Activated B cell treated with CpG ODN at 0.5 μM for 24 hours (primary cell): ENCODE measurements at regions not wholly inside any gene's neighbourhood (a gene's known extent, or its start where the extent isn't known, plus 50 kb on each side); places are given as distances from the start of the nearest gene placed in this dataset.

Experiments
- ATAC-seq: fragments of 200-7000 bp; cut with Tn5 transposase; one replicate; pipeline ENCODE4 v1.10.0; 2021; ENCODE audit warnings: low read depth, mild to moderate bottlenecking, moderate library complexity
- CTCF ChIA-PET: fragments of 350-600 bp; sonication (Branson Sonifier 250); formaldehyde crosslinking; loops from one replicate; lab custom pipeline; 2021; ENCODE audit warnings: antibody characterized with exemption; lab: Charles Lee
- POLR2A ChIA-PET: fragments of 350-600 bp; sonication (Branson Sonifier 250); formaldehyde crosslinking; loops from one replicate; lab custom pipeline; 2021; ENCODE audit warnings: antibody characterized with exemption; lab: Charles Lee
- DNase-seq: peaks from one replicate; pipeline ENCODE4 v3.0.0; 2022
- H3K27ac Mint-ChIP-seq: one replicate; pipeline ENCODE4 v1.8.0; 2020; ENCODE audit warnings: mixed read lengths
- H3K27me3 Mint-ChIP-seq: one replicate; pipeline ENCODE4 v1.8.0; 2021; ENCODE audit warnings: mixed read lengths
- H3K36me3 Mint-ChIP-seq: one replicate; pipeline ENCODE4 v1.8.0; 2021; ENCODE audit warnings: low read depth, mixed read lengths
- H3K4me1 Mint-ChIP-seq: one replicate; pipeline ENCODE4 v1.8.0; 2021; ENCODE audit warnings: mixed read lengths
- H3K4me3 Mint-ChIP-seq: one replicate; pipeline ENCODE4 v1.8.0; 2020; ENCODE audit warnings: mild to moderate bottlenecking, mixed read lengths
- H3K9me3 Mint-ChIP-seq: one replicate; pipeline ENCODE4 v1.8.0; 2020; ENCODE audit warnings: mixed read lengths
- intact Hi-C: fragments of 100-400 bp; cut with micrococcal nuclease; formaldehyde crosslinking; loops from one replicate; pipeline ENCODE4 v1.15.1; 2024
- TF ChIP-seq, protein P1 (sequence below): fragments of 200-600 bp; IDR thresholded peaks from one replicate; pipeline ENCODE4 v1.8.0; 2022; ENCODE audit warnings: antibody characterized with exemption, mild to moderate bottlenecking

DNA sequence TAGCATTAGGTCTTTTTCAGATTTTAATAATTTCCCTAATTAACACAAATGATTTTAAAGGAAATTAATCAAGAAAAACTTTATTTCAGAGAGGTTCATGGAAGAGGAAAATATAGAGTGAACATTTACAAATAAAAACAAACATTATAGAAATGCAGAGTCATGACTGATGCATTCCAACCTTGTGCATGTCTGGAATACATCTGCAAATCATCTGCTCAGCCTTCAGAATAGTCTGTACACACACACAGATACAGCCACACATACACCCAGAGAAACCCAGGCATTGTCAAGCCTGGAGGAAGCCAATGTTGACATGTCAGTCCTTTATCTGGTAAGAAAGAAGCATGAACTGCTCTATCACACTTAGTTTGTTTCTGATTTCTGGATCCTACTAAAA is 61.3 kb upstream of the NFKB1 start:
- H3K36me3 Mint-ChIP-seq = no peaks in the 10 kb centered on the region
- ATAC-seq (no peak), DNase-seq (no peak)
- no peak overlapping the region for H3K4me3 Mint-ChIP-seq
- POLR2A ChIA-PET = no interaction called here
- CTCF ChIA-PET = no interaction called here
- no peaks in the 10 kb centered on the region for H3K9me3 Mint-ChIP-seq
- no peaks in the 10 kb centered on the region for H3K27me3 Mint-ChIP-seq
- TF ChIP-seq, protein P1, sequence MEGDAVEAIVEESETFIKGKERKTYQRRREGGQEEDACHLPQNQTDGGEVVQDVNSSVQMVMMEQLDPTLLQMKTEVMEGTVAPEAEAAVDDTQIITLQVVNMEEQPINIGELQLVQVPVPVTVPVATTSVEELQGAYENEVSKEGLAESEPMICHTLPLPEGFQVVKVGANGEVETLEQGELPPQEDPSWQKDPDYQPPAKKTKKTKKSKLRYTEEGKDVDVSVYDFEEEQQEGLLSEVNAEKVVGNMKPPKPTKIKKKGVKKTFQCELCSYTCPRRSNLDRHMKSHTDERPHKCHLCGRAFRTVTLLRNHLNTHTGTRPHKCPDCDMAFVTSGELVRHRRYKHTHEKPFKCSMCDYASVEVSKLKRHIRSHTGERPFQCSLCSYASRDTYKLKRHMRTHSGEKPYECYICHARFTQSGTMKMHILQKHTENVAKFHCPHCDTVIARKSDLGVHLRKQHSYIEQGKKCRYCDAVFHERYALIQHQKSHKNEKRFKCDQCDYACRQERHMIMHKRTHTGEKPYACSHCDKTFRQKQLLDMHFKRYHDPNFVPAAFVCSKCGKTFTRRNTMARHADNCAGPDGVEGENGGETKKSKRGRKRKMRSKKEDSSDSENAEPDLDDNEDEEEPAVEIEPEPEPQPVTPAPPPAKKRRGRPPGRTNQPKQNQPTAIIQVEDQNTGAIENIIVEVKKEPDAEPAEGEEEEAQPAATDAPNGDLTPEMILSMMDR = no peak
- no peaks in the 10 kb centered on the region for H3K4me1 Mint-ChIP-seq
- H3K27ac Mint-ChIP-seq = no peak overlapping the region
- intact Hi-C loops = loop anchor here (10.0 kb wide), 2 partner anchors 325 to 1495 kb away; partner anchors contain the start of gene MANBA

DNA sequence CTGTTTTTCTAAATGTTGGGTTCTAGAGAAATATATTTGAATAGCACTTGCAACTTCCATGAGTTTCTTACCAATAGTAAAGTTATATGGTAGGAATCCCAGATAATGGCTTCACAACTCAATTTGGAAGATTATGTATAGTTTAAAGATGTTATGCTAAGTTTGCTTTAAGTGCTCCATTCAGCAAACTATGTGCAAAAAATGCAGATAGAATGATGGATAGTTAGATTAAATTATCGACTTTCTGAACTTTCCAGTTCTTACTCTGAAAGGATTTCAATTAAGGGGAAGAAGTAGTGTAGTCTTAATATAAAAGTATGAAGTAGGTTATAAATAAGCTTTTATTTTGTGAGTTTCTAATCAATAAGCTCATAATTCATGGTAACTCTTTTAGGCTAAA is 60.7 kb upstream of the NFKB1 start:
- Mint-ChIP-seq H3K4me1 (no peaks in the 10 kb centered on the region), H3K27me3 (no peaks in the 10 kb centered on the region), H3K27ac (no peak overlapping the region), H3K9me3 (no peaks in the 10 kb centered on the region), H3K36me3 (no peaks in the 10 kb centered on the region), H3K4me3 (no peak overlapping the region)
- DNase-seq (no peak), ATAC-seq (no peak)
- intact Hi-C loops = loop anchor here (10.0 kb wide), 1 partner anchor 1494 kb away; no protein-coding TSS in a partner anchor
- TF ChIP-seq, protein P1 = no peak
- CTCF ChIA-PET = no interaction called here
- POLR2A ChIA-PET = no interaction called here

DNA sequence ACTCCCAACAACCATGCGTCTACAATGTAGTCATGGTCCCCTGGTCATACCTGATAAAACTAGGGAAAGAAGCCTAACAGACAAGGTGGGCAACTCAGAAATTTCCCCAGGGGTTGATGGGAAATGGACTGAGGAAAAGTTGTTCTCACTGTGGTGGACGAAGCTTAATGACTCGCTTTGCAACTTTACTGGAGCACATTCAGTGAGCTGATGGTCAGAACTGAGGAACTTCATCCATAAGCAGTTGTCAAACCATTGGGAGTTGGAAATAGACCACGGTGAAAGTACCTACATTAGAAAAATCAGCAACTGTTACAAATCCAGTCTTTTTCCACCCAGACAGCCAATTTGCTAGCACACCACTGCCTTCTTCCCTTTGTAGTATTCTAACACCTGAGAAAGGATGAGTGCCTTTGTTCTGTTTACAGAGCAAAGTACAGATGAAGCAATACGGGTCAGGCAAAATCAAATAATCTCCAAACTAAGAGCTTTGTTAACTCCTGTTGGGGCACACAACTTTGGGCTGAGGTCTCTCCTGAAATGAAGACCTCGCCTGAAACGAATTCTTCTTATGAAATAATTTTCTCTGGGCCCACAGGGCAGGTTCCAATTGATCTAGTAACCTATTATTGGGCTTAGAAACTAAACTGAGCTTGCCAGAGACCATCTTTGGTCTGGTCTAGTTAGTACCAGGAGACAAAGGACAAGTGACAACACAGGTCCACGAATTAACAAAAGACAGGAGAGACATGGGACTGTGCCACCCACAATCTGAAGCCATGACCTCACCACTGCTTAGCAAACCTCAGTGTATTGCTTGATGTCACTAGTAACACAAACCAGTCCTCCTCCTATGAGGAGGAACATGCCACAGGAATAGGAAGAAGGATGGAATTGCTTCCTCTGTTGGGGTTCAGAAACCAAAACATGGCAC is 58.9 kb upstream of the NFKB1 start:
- TF ChIP-seq, protein P1 = no peak
- no peaks in the 10 kb centered on the region for H3K9me3 Mint-ChIP-seq
- H3K27ac Mint-ChIP-seq = no peak overlapping the region
- DNase-seq = no peak
- ATAC-seq = no peak
- ChIA-PET POLR2A (no interaction called here), CTCF (interaction anchor here (1.4 kb wide), 1 partner anchor 566 kb away, joined by 3 read pairs; no protein-coding TSS in a partner anchor)
- H3K36me3 Mint-ChIP-seq = no peaks in the 10 kb centered on the region
- H3K4me1 Mint-ChIP-seq = no peaks in the 10 kb centered on the region
- no peaks in the 10 kb centered on the region for H3K27me3 Mint-ChIP-seq
- intact Hi-C loops = loop anchor here (10.0 kb wide), 1 partner anchor 1493 kb away; no protein-coding TSS in a partner anchor
- no peak overlapping the region for H3K4me3 Mint-ChIP-seq

DNA sequence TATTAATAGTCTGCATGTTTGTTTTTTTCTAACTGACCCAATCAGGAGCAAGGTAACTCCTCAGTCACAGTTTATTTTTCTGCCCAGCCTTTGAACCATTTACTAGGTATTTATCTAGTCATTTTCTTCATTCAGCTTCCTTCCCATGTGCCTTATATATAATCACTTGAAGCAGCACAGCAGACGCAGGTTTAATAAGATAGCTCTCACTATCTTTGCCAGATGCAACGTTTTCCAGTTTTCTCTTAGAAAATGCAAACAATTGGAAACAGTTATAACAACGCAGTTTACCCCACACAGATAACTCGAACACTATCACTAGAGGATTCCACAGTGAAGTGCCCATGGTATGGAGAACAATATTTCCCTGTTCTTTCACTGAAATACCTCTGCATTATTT is 56.4 kb upstream of the NFKB1 start:
- H3K27ac Mint-ChIP-seq = no peak overlapping the region
- H3K36me3 Mint-ChIP-seq = no peaks in the 10 kb centered on the region
- no peak for DNase-seq
- TF ChIP-seq, protein P1 = no peak
- no peak overlapping the region for H3K4me3 Mint-ChIP-seq
- H3K4me1 Mint-ChIP-seq = peaks cover 2% of the 10 kb centered on the region
- H3K9me3 Mint-ChIP-seq = no peaks in the 10 kb centered on the region
- POLR2A ChIA-PET = no interaction called here
- H3K27me3 Mint-ChIP-seq = no peaks in the 10 kb centered on the region
- no peak for ATAC-seq
- CTCF ChIA-PET = interaction anchor here (0.6 to 1.3 kb wide), 2 partner anchors 181 to 1879 kb away, joined by 3 to 10 read pairs; no protein-coding TSS in a partner anchor
- intact Hi-C loops = loop anchor here (10.0 kb wide), 1 partner anchor 1490 kb away; no protein-coding TSS in a partner anchor

DNA sequence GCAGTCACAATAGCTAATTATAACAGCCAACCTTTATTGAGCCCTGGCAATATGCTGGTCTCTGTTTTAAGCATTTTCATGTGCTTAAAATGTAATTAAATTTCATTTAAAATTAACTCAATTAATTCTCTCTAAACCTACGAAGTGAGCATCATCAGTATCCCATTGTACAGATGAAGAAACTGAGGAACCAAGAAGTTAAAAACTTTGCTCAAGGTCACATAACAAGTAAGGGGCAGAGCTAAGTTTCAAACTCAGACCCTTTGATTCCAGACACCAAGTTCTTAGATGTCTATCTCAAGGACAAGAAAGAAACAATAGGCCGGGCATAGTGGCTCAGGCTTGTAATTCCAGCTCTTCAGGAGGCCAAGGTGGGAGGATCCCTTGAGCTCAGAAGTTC is 55.9 kb upstream of the NFKB1 start:
- H3K9me3 Mint-ChIP-seq = no peaks in the 10 kb centered on the region
- ChIA-PET CTCF (interaction anchor here (0.6 to 1.3 kb wide), 2 partner anchors 181 to 1879 kb away, joined by 3 to 10 read pairs; no protein-coding TSS in a partner anchor), POLR2A (no interaction called here)
- intact Hi-C loops = loop anchor here (10.0 kb wide), 1 partner anchor 1490 kb away; no protein-coding TSS in a partner anchor
- TF ChIP-seq, protein P1 = no peak
- H3K4me1 Mint-ChIP-seq = peaks cover 6% of the 10 kb centered on the region
- H3K27ac Mint-ChIP-seq = no peak overlapping the region
- H3K36me3 Mint-ChIP-seq = no peaks in the 10 kb centered on the region
- no peak for ATAC-seq
- no peak overlapping the region for H3K4me3 Mint-ChIP-seq
- H3K27me3 Mint-ChIP-seq = no peaks in the 10 kb centered on the region
- no peak for DNase-seq
